GM18517 (cell line): ENCODE measurements at regions not wholly inside any gene's neighbourhood (a gene's known extent, or its start where the extent isn't known, plus 50 kb on each side); places are given as distances from the start of the nearest gene placed in this dataset.

Source experiments
- ATAC-seq: cut with Tn5 transposase; IDR thresholded peaks from one replicate; pipeline ENCODE4 v1.9.1; 2021; ENCODE audit warnings: mild to moderate bottlenecking, moderate library complexity; ENCODE audit not compliant: unreplicated experiment

- ATAC-seq: no peak
These were observed 1848.5 kb upstream of the TENM3 start for GRCh38 chr4:180394730-180395129.

DNA sequence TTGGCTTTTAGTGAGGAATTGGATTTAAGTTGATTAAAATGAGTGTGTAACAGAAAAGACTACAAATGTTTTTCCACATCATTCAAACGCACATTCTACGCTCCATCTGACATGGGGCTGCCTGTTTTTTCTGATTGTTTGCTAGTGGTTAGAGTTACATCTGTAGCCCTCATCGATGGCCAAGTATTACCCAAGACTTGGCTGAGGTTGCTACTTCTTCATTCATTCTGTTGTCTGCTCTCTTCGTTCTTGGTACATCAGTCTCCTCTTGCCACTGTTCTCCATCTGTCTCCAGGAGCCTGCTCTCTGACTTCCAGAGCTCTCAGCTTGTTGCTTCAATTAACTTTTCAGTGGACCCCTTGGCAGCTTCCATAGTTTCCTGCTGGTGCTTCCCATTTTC lies 1844.6 kb upstream of the TENM3 start:
- no peak for ATAC-seq

DNA sequence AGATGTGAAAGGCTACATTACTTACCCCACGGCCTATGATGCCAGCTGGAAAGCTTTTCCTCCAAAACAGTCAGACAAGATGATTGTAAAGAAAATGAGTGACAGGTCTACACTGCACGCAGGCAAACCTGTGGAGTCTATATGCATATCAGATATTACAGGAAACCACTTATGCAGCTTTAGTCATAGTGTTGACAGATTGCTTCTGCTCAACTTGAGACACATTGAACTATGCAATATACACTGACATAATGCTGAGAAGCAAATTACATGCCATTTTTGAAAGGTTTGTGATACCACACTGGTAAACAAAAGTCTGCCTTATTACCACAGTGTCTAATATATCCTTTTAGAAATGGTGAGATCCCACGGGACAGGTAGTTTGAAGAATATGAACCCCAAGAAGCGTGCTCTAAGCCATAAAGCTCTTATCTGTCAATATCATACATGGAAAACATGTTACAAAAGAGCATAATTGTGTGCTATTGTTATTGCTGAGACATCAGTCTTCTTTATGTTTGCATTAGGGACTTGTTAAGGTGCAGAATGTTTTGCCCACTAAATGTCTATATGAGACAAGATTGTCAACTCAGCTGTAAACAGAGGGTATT lies 1835.8 kb upstream of the TENM3 start:
- ATAC-seq: no peak

GRCh38 chr4:180418819-180419531 lies 1824.2 kb upstream of the TENM3 start:
- no peak for ATAC-seq

- ATAC-seq: no peak
These were observed 1820.1 kb upstream of the TENM3 start for GRCh38 chr4:180422989-180423711.

- no peak for ATAC-seq
These were observed 1819.5 kb upstream of the TENM3 start for GRCh38 chr4:180423712-180424057.

GRCh38 chr4:180426938-180427337 lies 1816.3 kb upstream of the TENM3 start:
- no peak for ATAC-seq

- ATAC-seq: no peak
These were observed 1812.9 kb upstream of the TENM3 start for GRCh38 chr4:180430283-180430682.

DNA sequence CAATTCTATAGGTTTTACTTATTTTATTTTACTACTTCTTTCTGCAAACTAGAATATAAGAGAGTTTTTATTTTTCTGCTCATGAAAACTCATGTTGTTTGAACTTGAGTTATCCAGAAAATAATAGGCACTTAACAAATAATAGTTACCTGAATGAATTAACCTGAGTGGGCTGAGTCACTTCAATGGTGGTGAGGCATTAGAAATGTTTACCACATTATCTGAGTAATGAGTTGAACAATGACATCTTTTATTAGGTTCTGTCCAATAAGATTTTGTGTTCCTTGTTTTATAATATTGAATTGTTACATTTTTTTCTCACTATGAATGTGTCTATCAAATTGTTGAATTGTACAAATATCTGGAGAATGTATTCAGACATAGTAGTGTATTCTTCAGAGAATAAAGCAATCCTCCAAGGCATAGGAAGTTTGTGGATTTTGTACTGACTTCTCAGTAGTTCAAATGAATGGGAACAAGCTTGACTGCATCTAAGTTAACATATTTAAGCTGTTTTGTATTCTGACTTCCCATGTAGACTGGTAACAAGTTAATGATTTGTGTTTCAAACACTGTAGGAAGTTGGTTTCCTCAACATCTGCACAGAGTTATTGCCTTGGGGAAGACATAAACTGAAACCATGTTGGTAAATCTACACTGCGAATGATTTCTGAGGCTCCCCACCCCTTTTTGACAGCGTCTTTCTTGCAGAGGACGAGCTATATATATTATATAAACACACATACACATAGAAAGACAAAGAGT lies 1808.9 kb upstream of the TENM3 start:
- ATAC-seq: peak; percentile 89

GRCh38 chr4:180436361-180436760 lies 1806.8 kb upstream of the TENM3 start:
- no peak for ATAC-seq

DNA sequence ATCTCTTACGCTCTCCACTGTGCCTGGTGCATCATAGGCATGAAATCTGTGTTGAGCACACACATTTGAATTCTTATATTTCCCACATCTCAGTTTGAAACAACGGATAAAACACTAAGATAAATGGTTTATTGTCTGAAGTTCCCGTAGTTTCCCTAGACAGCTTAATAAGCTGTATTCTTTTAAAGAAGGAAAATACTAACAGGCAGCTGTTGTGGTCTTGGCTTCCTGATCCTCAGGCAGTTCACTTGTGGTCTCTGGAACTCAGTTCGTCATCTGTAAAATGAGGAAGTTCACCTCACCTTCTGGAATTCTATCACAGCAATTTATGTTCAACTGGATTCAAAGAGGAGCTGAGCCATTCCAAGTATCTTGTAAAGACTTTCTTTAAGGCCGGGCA lies 1805.6 kb upstream of the TENM3 start:
- ATAC-seq: no peak

GRCh38 chr4:180448306-180448705 lies 1794.9 kb upstream of the TENM3 start:
- ATAC-seq: no peak

DNA sequence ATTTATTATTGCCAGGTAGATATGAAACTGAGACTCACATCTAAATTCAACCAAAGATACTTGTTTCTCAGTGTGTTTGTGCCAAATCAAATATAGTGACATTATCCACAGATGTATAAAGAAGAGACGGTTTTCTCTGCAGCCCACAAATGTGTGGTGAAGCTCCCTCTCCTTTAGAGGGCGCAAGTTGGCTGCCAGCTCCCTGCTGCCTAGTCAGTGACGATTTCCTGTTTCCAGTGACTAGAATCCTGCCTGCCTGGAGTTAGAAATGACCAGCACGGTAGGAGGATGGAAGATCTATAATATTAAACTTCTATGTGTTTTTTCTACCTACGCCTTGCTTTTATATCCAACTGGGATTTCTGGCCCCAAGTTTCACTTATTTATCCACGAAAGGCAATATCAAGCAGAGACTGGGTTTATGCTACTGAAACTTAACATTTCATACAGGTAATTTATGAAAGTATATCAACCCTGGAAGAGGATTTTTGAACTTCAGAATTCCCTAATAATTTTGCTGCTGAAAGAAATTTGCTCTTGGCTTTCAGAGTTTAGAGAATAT lies 1793.7 kb upstream of the TENM3 start:
- ATAC-seq: peak; percentile 68

- no peak for ATAC-seq
These were observed 1788.0 kb upstream of the TENM3 start for GRCh38 chr4:180455226-180455625.

DNA sequence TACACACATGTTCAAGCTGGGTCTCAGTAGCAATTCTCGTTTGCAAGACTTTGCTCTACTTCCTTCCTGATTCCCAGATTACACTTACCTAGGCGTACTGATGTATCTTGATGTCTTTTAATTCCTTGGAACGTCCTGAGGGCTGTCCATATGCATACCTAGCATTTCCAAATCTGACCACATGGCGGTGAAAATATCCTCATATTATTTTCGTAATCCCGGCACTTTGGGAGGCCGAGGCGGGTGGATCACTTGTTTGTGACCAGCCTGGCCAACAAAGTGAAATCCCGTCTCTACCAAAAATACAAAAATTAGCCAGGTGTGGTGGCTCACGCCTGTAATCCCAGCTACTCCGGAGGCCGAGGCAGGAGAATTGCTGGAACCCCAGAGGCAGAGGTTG lies 1786.3 kb upstream of the TENM3 start:
- ATAC-seq: no peak

GRCh38 chr4:180462116-180462515 lies 1781.1 kb upstream of the TENM3 start:
- no peak for ATAC-seq

GRCh38 chr4:180465364-180465763 lies 1777.8 kb upstream of the TENM3 start:
- no peak for ATAC-seq

GRCh38 chr4:180483036-180483435 lies 1760.2 kb upstream of the TENM3 start:
- no peak for ATAC-seq

- no peak for ATAC-seq
These were observed 1757.8 kb upstream of the TENM3 start for GRCh38 chr4:180485407-180485806.

- no peak for ATAC-seq
These were observed 1756.9 kb upstream of the TENM3 start for GRCh38 chr4:180486342-180486741.

GRCh38 chr4:180489787-180490186 lies 1753.4 kb upstream of the TENM3 start:
- ATAC-seq: no peak
